GM19463 (cell line): ENCODE measurements at regions not wholly inside any gene's neighbourhood (a gene's known extent, or its start where the extent isn't known, plus 50 kb on each side); places are given as distances from the start of the nearest gene placed in this dataset.

ENCODE experiments used
- ATAC-seq: cut with Tn5 transposase; IDR thresholded peaks from one replicate; pipeline ENCODE4 v1.9.1; 2021; ENCODE audit warnings: mild to moderate bottlenecking, moderate library complexity; ENCODE audit not compliant: unreplicated experiment

GRCh38 chr2:145483854-145484253, 963.9 kb upstream of the ZEB2 start:
- ATAC-seq, result no peak

GRCh38 chr2:145481334-145481922, 961.5 kb upstream of the ZEB2 start:
- no peak for ATAC-seq

DNA sequence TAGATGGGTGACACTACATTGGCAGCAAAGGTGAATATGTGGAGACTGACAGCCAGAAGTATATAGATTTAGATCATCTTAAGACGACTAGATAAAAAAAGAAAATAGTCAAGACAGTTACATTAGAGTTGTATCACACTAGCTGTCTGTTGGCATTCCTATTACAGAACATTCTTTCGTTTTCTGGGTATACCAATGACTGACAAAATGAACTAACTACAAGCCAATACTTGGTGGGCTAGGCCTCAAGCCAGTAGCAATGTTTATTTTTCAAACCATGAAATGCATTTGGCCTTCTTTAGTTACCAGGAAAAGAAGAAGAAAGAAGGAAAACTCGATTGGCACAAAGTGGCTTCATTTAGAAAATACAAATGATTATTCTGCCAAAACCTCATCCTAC, 944.9 kb upstream of the ZEB2 start:
- ATAC-seq, result no peak

GRCh38 chr2:145460112-145460511, 940.2 kb upstream of the ZEB2 start:
- ATAC-seq, result no peak

DNA sequence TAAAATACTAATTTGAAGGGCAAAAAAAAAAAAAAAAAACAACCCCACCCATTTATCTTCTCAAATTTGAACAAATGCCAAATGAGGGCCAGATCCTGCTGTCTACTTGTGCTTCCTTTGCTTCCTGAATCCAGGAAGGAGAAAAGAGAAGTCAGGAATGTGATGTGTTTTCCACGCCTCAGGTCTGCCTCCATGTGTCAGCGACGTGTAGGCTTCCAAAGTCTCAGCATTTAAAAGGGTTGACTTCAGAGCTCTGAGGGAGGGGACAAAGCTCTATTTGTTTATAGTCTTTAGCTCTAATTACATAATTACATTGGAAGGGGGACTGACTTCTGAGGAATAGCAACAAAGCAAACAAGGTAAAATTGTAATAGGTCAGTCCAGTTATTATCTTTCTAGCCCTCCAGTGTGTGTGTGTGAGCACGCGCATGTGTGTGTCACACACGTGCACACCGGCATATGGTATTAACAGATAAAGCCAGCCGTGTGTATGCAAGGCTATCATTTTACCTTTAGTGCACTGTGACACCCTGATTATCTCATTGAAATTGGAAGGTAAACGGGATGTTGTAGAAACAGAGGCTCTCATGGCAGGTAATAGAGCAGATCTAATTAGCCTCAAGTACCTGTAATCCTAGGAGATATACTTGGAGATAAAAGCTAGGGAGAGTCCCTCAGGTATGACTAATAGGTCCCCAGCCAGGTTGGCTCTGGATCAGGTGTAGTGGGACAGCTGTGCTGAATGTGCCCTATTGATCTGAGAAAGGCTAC, 911.4 kb upstream of the ZEB2 start:
- ATAC-seq, result no peak

GRCh38 chr2:145423809-145424208, 903.9 kb upstream of the ZEB2 start:
- no peak for ATAC-seq

DNA sequence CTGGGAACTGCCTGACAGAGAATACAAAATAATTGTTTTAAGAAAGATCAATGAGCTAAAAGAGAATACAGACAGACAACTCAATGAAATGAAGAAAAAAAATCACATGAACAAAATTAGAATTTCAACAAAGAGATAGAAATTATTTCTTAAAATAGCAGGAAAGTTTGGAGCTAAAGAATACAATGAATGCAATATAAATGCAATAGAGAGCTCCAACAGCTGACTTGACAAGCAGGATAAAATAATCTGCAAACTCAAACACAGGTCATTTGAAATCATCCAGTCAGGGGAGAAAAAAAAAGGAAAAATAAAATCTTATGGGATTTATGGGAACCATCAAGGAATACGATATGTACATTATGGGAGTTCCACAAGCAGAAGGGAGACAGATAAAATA, 902.7 kb upstream of the ZEB2 start:
- no peak for ATAC-seq

- ATAC-seq, result no peak
These were observed 901.9 kb upstream of the ZEB2 start for GRCh38 chr2:145421841-145422240.

DNA sequence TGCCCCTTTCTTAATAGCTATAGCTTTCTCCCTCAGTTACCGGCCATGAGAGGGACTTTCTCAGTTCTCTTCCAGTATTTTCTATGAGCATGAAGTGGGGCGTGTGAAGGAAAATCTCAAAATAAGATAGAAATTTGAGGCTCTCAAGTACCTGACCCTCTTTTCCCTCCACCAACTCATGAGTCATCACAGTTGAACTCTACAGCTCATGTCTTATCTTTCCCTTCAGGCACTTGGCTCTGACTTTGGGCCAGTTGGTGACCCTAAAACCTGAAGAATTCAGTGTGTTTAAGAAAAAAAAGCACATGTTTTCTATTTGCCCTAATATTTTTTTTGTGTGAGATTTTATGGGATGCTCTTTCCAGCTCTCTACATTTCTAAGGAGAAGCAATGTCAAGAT, 896.7 kb upstream of the ZEB2 start:
- no peak for ATAC-seq

DNA sequence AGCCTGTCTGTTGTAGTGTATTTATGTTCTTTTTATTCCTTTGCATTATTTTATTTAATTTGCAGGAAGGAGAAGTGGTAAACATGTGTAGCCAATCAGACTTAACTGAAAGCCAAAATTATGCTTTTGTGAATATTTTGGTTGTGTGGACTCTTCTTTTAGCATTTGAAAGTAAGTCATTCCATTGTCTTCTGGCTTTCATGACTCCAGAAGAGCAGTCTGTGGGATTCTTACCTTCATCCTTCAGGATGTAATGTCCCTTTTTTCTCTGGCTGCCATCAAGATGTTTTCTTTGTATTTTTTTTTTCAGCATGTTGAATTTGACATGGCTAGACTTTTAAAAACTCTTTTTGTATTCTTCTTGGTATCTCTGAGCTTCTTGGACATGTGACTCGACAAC, 895.2 kb upstream of the ZEB2 start:
- ATAC-seq, result no peak

- no peak for ATAC-seq
These were observed 893.5 kb upstream of the ZEB2 start for GRCh38 chr2:145413261-145414030.

GRCh38 chr2:145412155-145412554, 892.2 kb upstream of the ZEB2 start:
- ATAC-seq, result peak; percentile 22

DNA sequence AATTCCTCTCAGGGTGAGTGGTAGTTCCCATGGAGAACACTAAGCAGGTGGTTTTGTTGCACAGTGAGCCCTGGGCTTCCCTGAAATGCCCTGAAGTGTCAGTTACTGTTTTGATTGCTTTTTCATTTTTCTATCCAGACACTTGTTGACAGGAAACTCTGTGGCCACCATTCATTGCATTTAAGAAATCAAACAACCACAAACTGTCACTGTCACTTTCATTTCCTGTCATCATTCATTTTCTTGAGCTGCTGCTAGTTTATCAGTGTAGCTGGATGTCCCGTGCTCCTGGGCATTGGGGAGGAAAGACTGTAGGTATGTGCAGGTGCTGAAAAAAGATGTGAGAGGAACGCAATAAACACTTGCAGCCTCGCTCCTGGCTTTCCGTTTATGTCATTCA, 891.6 kb upstream of the ZEB2 start:
- peak; percentile 87 for ATAC-seq

GRCh38 chr2:145410086-145410485, 890.2 kb upstream of the ZEB2 start:
- no peak for ATAC-seq

DNA sequence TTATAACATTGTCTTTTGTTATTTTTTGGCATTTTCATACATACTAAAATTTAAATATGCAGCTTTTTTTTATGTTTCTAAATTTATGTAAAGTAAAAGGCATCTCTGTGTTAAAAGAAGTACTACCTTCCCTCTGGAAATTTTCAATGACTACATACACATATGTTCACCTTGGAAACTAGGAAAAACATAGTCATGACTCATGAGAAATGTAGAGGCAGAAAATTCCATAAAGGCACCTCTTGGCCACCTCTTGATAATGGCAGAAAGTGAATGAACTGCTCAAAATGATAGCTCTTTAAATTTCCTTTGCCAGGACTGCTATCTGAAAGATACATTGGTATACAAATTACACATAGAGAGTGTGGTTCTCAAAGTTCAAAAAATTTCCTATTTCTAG, 889.1 kb upstream of the ZEB2 start:
- ATAC-seq, result no peak

GRCh38 chr2:145404690-145405089, 884.8 kb upstream of the ZEB2 start:
- no peak for ATAC-seq

- no peak for ATAC-seq
These were observed 882.9 kb upstream of the ZEB2 start for GRCh38 chr2:145402706-145403277.

- no peak for ATAC-seq
These were observed 879.2 kb upstream of the ZEB2 start for GRCh38 chr2:145399131-145399530.

- no peak for ATAC-seq
These were observed 874.3 kb upstream of the ZEB2 start for GRCh38 chr2:145394181-145394580.

DNA sequence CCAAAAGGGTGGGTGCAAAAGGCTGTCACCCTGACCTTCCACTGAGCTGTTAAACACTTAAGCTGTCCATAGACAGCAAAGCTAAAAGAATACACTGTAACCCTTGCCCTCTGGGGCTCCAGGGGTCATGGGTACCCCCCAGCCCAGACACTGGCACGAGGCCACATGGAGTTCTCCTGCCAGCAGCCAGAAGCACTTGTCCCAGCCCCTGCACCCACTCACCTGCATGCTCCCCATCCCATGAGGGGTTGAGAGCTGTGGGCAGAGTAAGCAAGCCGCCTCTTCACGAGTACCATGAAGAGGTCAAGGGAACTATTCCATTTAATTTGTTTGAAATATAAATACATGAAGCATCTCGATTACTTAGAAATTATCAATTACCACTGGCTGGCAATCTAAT, 867.1 kb upstream of the ZEB2 start:
- no peak for ATAC-seq

DNA sequence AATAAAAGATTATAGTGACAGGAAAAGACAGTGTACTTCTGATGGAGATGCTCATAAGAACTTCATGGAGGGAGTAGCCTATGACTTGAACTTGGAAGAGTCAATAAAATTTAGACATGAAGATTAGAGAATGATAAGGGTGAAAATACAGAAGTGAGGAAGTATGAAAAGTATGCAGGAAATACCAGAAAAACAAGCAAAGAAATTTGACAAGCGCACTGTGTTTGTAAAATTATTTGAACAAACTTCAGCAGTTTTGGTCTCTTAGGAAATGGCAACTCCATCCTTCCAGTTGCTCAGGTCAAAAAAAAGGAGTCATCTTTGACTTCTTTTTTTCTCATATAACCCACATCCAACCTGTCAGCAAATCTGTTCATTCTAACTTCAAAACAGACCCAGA, 864.0 kb upstream of the ZEB2 start:
- ATAC-seq, result no peak
